Vagina (tissue), 2 donors: ENCODE measurements at regions not wholly inside any gene's neighbourhood (a gene's known extent, or its start where the extent isn't known, plus 50 kb on each side); places are given as distances from the start of the nearest gene placed in this dataset.

ENCODE experiments used
- DNase-seq, 2 donors: peaks; one replicate each; pipeline ENCODE4 v3.0.0-alpha.2; 2017; ENCODE audit errors: extremely low spot score in 2 of 2
- H3K27ac ChIP-seq: fragments of 200-600 bp; sonication (generic); one replicate; pipeline ENCODE4 v1.5.1; 2019
- H3K27me3 ChIP-seq: fragments of 200-600 bp; sonication (generic); one replicate; pipeline ENCODE4 v1.5.1; 2019
- H3K36me3 ChIP-seq, 2 donors: fragments of 200-600 bp; sonication (generic); one replicate each; pipeline ENCODE4 v1.5.1; 2017 to 2019
- H3K4me1 ChIP-seq: fragments of 200-600 bp; sonication (generic); one replicate; pipeline ENCODE4 v1.5.1; 2019
- H3K4me3 ChIP-seq, 2 donors: fragments of 200-600 bp; sonication (generic); 1 replicate in 1 of 2; 2 replicates in 1 of 2; pipeline ENCODE4 v1.5.1; 2016 to 2019
- H3K9me3 ChIP-seq: fragments of 200-600 bp; sonication (generic); one replicate; pipeline ENCODE4 v1.5.1; 2019
- POLR2A ChIP-seq, 2 donors: fragments of 450-650 bp; IDR thresholded peaks; one replicate each; pipeline ENCODE4 v1.6.1; 2017; ENCODE audit warnings: antibody characterized with exemption in 2 of 2, mild to moderate bottlenecking in 2 of 2, moderate library complexity in 2 of 2
- POLR2AphosphoS5 ChIP-seq, 2 donors: sonication (generic); formaldehyde crosslinking; IDR thresholded peaks; one replicate each; pipeline ENCODE4 v1.9.0; 2017; ENCODE audit warnings: antibody characterized with exemption in 2 of 2, mild to moderate bottlenecking in 2 of 2, low read depth in 1 of 2; ENCODE audit not compliant: insufficient read depth in 1 of 2
- intact Hi-C: fragments of 100-400 bp; cut with DNase I; formaldehyde crosslinking; loops from one replicate; pipeline ENCODE4 v1.15.1; 2023
- TF ChIP-seq, protein P1 (sequence below), 3 experiments: fragments of 450-650 bp in 2 of 3; fragments of 200-600 bp in 1 of 3; sonication (generic) in 1 of 3; IDR thresholded peaks; one replicate each; pipeline ENCODE4 v1.5.1; 2017 to 2019; ENCODE audit warnings: antibody characterized with exemption in 3 of 3, mild to moderate bottlenecking in 2 of 3, moderate library complexity in 2 of 3

DNA sequence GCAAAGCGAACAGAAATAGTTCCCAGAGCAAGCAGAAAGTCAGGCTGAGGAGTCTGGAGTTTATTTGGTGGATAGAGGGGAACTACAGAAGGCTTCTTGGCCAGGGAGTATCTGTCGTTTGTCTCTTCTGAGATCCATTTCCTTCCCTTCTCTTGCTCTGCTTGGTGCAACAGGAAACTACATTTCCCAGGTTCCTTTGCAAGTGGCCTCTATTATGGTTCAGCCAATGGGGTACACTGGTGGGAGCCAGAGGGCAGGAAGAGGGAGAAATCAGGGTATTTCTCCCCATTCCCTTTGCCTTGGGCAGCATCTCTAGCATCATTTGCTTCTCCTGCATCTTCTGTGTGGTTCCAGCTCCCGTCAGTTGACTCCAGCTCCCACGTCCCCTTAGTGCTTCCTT lies 142.1 kb downstream of the BCOR start:
- Histone ChIP-seq H3K36me3 (no peaks in the 10 kb centered on the region), H3K27ac (no peak overlapping the region), H3K4me1 (no peaks in the 10 kb centered on the region), H3K4me3 (no peak overlapping the region), H3K27me3 (no peaks in the 10 kb centered on the region), H3K9me3 (no peaks in the 10 kb centered on the region)
- TF ChIP-seq POLR2AphosphoS5 (IDR thresholded peaks at IDR 0.05; ENCODE audit: insufficient read depth in 1 of 2, low read depth in 1 of 2) (no peak), POLR2A (IDR thresholded peaks at IDR 0.05) (no peak)
- TF ChIP-seq, protein P1, sequence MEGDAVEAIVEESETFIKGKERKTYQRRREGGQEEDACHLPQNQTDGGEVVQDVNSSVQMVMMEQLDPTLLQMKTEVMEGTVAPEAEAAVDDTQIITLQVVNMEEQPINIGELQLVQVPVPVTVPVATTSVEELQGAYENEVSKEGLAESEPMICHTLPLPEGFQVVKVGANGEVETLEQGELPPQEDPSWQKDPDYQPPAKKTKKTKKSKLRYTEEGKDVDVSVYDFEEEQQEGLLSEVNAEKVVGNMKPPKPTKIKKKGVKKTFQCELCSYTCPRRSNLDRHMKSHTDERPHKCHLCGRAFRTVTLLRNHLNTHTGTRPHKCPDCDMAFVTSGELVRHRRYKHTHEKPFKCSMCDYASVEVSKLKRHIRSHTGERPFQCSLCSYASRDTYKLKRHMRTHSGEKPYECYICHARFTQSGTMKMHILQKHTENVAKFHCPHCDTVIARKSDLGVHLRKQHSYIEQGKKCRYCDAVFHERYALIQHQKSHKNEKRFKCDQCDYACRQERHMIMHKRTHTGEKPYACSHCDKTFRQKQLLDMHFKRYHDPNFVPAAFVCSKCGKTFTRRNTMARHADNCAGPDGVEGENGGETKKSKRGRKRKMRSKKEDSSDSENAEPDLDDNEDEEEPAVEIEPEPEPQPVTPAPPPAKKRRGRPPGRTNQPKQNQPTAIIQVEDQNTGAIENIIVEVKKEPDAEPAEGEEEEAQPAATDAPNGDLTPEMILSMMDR (IDR thresholded peaks at IDR 0.05) = no peak
- DNase-seq = no peak
- intact Hi-C loops = no loop called here

DNA sequence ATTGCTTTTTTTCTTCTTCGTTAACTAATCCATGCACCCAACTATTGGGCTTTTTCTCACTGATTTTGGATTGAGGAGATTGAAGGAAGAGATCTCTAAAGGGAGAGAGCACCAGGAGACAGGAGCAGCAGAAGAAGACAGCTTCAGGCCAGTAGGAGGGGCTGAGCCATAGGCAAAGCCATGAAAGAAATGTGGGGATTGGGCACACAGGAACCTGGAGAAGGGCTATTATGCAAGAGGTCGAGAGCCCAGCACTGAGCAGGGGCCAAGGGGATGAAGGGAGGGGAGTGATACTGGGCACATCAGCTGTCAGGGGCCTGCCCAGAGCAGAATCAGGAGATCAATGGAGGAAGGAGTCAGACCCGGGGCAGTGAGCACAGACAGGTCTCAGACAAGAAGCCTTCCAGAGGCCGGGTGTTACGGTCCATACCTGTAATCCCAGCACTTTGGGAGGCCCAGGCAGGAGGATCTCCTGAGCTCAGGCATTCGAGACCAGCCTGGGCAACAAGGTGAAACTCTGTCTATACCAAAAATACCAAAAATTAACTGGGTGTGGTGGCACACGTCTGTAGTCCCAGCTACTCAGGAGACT lies 140.9 kb downstream of the BCOR start:
- Histone ChIP-seq H3K4me1 (no peaks in the 10 kb centered on the region), H3K9me3 (no peaks in the 10 kb centered on the region), H3K4me3 (no peak overlapping the region), H3K27me3 (no peaks in the 10 kb centered on the region), H3K27ac (no peak overlapping the region), H3K36me3 (no peaks in the 10 kb centered on the region)
- DNase-seq = no peak
- TF ChIP-seq, protein P1 (IDR thresholded peaks at IDR 0.05) = no peak
- TF ChIP-seq POLR2A (IDR thresholded peaks at IDR 0.05) (no peak), POLR2AphosphoS5 (IDR thresholded peaks at IDR 0.05; ENCODE audit: insufficient read depth in 1 of 2, low read depth in 1 of 2) (no peak)
- intact Hi-C loops = no loop called here

GRCh38 chrX:39957816-39958566 lies 139.8 kb downstream of the BCOR start:
- Histone ChIP-seq H3K4me1 (no peaks in the 10 kb centered on the region), H3K27me3 (no peaks in the 10 kb centered on the region), H3K4me3 (no peak overlapping the region), H3K36me3 (no peaks in the 10 kb centered on the region), H3K27ac (no peak overlapping the region), H3K9me3 (no peaks in the 10 kb centered on the region)
- DNase-seq = no peak
- TF ChIP-seq, protein P1 (IDR thresholded peaks at IDR 0.05) = no peak
- TF ChIP-seq POLR2A (IDR thresholded peaks at IDR 0.05) = no peak
- TF ChIP-seq POLR2AphosphoS5 (IDR thresholded peaks at IDR 0.05; ENCODE audit: insufficient read depth in 1 of 2, low read depth in 1 of 2) = no peak
- intact Hi-C loops = no loop called here

DNA sequence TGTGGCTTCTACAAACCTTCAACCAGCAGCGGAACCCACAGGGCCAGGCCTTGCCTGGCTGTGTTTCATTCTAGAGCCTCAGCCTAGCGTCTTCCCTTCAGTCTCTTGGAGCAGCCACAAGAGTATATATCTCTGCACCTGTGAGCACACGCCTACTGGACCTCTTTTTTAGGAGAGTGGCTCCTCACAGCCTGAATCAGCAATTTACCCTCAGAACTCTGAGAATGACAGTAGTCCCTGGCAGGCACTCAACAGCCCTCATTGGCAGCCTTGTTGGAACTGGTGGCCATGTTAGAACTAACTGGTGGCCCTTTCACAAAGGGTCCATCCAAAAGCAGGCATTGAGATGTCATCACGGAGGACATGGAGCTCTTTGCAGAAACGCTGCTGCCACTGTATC lies 138.9 kb downstream of the BCOR start:
- DNase-seq = no peak
- intact Hi-C loops = no loop called here
- Histone ChIP-seq H3K4me1 (no peaks in the 10 kb centered on the region), H3K9me3 (no peaks in the 10 kb centered on the region), H3K27ac (no peak overlapping the region), H3K36me3 (no peaks in the 10 kb centered on the region), H3K27me3 (no peaks in the 10 kb centered on the region), H3K4me3 (no peak overlapping the region)
- TF ChIP-seq POLR2AphosphoS5 (IDR thresholded peaks at IDR 0.05; ENCODE audit: insufficient read depth in 1 of 2, low read depth in 1 of 2) = no peak

DNA sequence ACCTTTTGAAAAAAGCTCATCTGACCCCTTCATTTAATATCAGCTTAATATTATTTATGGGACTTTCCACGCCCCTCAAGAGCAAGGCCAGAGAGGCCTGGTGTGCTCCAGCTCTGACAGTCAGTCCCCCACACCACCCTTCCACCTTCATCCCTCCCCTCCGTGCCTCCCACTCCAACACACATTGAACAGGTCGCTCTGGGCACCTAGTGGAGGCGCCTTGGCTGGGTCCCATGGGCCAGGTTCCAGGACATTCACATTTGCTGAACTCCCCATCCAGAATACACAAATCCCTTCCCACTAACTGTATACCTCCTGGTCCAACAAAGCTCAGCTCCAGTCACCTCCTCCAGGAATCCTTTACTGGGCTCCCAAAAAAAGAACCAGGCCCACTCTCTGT lies 137.5 kb downstream of the BCOR start:
- intact Hi-C loops = no loop called here
- Histone ChIP-seq H3K36me3 (no peaks in the 10 kb centered on the region), H3K27ac (no peak overlapping the region), H3K4me1 (no peaks in the 10 kb centered on the region), H3K27me3 (no peaks in the 10 kb centered on the region), H3K9me3 (no peaks in the 10 kb centered on the region), H3K4me3 (no peak overlapping the region)
- TF ChIP-seq POLR2A (IDR thresholded peaks at IDR 0.05) (no peak), POLR2AphosphoS5 (IDR thresholded peaks at IDR 0.05; ENCODE audit: insufficient read depth in 1 of 2, low read depth in 1 of 2) (no peak)
- TF ChIP-seq, protein P1 (IDR thresholded peaks at IDR 0.05) = no peak
- DNase-seq = no peak
